Adrenal gland (tissue), 9 donors: ENCODE measurements at regions not wholly inside any gene's neighbourhood (a gene's known extent, or its start where the extent isn't known, plus 50 kb on each side); places are given as distances from the start of the nearest gene placed in this dataset.
A peak's percentile ranks its signal among the peaks of the same experiment; 100 is the strongest.

Experiments
- DNase-seq, 7 donors: peaks; one replicate each; pipeline ENCODE4 v3.0.0-alpha.2; 2019 to 2020
- H3K27ac ChIP-seq, 5 donors: fragments of 200-600 bp; sonication (generic) in 4 of 5; 1 replicate in 3 of 5; 2 replicates in 2 of 5; pipeline versions ENCODE4 v1.5.1 to v1.8.0; 2016 to 2020; ENCODE audit warnings: mild to moderate bottlenecking in 1 of 5
- H3K27me3 ChIP-seq: fragments of 200-600 bp; 2 replicates; pipeline ENCODE4 v1.8.0; 2021
- H3K36me3 ChIP-seq, 2 donors: fragments of 200-600 bp; replicated peaks in 1 of 2; 1 replicate in 1 of 2; 2 replicates in 1 of 2; pipeline versions ENCODE4 v1.5.1 to v1.8.0; 2018 to 2022
- H3K4me1 ChIP-seq, 2 donors: fragments of 200-600 bp; replicated peaks in 1 of 2; 1 replicate in 1 of 2; 2 replicates in 1 of 2; pipeline versions ENCODE4 v1.5.1 to v1.8.0; 2018 to 2021
- H3K4me3 ChIP-seq, 4 donors: fragments of 200-600 bp; sonication (generic) in 3 of 4; one replicate each; pipeline ENCODE4 v1.5.1; 2016 to 2018
- H3K9me3 ChIP-seq, 3 donors: fragments of 200-600 bp; sonication (generic) in 1 of 3; replicated peaks in 1 of 3; 1 replicate in 2 of 3; 2 replicates in 1 of 3; pipeline versions ENCODE4 v1.5.1 to v1.8.0; 2016 to 2021
- POLR2A ChIP-seq, 2 donors: fragments of 450-650 bp; IDR thresholded peaks; one replicate each; pipeline ENCODE4 v1.6.1; 2017; ENCODE audit warnings: antibody characterized with exemption in 2 of 2, mild to moderate bottlenecking in 2 of 2, moderate library complexity in 1 of 2
- whole genome bisulfite sequencing, 4 donors: extraction: QIAGEN DNeasy Blood & Tissue Kit in 2 of 4; methylation state at CpG; one replicate each; pipeline versions ENCODE4 v1.1.5 to v1.1.7; 2013 to 2017; 5-methylcytosine and 5-hydroxymethylcytosine counted together
- intact Hi-C, 2 donors: fragments of 100-400 bp; cut with DNase I; formaldehyde crosslinking; loops; one replicate each; pipeline versions ENCODE4 v1.14.1 to v1.15.0; 2022 to 2023
- TF ChIP-seq, protein P1 (sequence below), 6 experiments: fragments of 450-650 bp in 4 of 6; fragments of 200-600 bp in 2 of 6; sonication (generic) in 1 of 6; IDR thresholded peaks; 1 replicate in 5 of 6; 2 replicates in 1 of 6; pipeline versions ENCODE4 v1.5.1 to v1.8.0; 2016 to 2021; ENCODE audit warnings: antibody characterized with exemption in 6 of 6, mild to moderate bottlenecking in 2 of 6, moderate library complexity in 1 of 6
- donor health status: healthy with polysubstance abuse.
- donor health status: Bipolar disorder and iron deficiency.
- donor health status: DM: yes; HTN: yes; CAD: no.
- donor health status: DM: no; HTN: no; CAD: no.
- donor health status: DM: no; HTN: no; CAD: no.

DNA sequence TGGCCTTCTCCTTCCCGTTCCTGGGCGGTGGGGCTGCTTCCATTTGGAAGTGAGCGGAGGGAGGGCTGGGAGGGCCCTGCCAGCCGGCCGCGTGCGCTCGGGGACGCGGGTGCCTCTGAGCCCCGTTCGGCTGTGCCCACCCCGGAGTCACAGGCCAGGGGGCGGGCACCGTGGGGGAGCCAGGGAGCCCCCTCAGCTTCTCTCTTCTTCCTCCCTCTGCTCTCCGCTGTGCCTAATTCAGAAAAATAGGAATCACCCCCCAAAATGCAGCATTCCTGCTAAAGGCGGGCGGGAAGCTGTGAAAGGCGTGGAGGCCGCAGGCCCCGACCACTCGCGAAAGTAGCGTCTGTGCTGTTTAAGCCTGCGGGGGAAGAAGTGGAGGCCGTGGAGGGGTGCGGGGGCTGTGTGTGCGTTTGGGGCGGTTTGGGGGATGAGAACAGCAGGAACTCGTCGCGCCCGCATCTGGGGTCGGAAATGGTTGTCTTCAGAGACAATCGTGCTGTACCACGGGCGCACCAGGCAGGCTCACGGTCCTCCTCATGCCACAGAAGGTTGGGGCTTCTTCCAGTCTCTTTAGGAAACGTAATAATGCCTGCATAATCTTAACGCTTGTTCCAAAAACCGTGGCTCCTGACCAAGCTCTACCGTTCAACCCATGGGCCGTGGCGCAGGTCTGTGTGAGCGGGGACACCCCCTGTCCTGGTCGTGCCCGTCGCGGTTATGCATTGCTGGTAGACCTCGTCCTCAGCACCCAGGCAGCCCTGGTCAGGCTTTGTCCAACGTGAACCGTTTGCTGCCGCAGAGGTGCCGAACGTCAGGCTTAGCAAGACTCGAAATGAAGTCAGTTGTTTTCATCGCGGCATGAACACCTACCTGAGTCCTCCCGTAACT, 110.4 kb upstream of the SOX1 start:
- Histone ChIP-seq H3K9me3 (no peaks in the 10 kb centered on the region), H3K4me3 (no peak overlapping the region), H3K36me3 (no peaks in the 10 kb centered on the region), H3K27me3 (no peaks in the 10 kb centered on the region), H3K4me1 (no peaks in the 10 kb centered on the region), H3K27ac (no peak overlapping the region)
- DNase-seq = peak in 1 of 7 donors; percentile 34
- 85 to 91% (median 87%) methylated on average over 52 to 59 of the region's 59 CpGs for WGBS, 4 donors
- intact Hi-C loops = no loop called here
- TF ChIP-seq, protein P1, sequence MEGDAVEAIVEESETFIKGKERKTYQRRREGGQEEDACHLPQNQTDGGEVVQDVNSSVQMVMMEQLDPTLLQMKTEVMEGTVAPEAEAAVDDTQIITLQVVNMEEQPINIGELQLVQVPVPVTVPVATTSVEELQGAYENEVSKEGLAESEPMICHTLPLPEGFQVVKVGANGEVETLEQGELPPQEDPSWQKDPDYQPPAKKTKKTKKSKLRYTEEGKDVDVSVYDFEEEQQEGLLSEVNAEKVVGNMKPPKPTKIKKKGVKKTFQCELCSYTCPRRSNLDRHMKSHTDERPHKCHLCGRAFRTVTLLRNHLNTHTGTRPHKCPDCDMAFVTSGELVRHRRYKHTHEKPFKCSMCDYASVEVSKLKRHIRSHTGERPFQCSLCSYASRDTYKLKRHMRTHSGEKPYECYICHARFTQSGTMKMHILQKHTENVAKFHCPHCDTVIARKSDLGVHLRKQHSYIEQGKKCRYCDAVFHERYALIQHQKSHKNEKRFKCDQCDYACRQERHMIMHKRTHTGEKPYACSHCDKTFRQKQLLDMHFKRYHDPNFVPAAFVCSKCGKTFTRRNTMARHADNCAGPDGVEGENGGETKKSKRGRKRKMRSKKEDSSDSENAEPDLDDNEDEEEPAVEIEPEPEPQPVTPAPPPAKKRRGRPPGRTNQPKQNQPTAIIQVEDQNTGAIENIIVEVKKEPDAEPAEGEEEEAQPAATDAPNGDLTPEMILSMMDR (IDR thresholded peaks at IDR 0.05) = no peak
- no peak for TF ChIP-seq POLR2A (IDR thresholded peaks at IDR 0.05)

DNA sequence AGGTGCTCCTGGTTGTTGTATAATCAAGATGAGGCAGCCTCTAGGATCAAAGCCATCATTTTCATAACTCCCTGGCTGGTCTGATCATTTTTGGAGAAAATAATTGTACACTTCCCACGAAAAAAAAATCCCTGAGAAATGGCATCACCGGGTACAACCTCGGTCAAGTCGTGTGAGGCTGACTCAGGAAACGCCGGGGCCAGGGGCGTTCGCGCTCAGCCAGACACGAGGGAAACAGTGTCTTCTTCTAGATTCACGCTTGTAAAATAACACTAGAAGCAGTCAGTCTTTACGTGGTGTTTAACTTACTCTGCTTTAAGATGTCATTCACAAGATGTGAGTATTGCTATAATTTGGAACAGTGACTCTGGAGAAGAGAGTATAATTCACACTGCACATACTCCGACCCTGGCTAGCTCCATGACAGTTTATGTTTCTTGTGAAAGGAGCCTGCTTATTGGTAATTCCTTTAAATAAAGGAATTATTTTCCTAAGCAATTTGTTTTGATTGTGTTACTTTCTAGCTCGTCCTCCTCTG, 109.0 kb upstream of the SOX1 start:
- Histone ChIP-seq H3K27me3 (no peaks in the 10 kb centered on the region), H3K9me3 (no peaks in the 10 kb centered on the region), H3K36me3 (no peaks in the 10 kb centered on the region), H3K4me1 (no peaks in the 10 kb centered on the region), H3K4me3 (no peak overlapping the region), H3K27ac (no peak overlapping the region)
- TF ChIP-seq, protein P1 (IDR thresholded peaks at IDR 0.05) = no peak
- TF ChIP-seq POLR2A (IDR thresholded peaks at IDR 0.05) = no peak
- intact Hi-C loops = no loop called here
- no peak for DNase-seq
- 64 to 68% (median 66%) methylated on average over 14 of the region's 14 CpGs for WGBS, 4 donors

DNA sequence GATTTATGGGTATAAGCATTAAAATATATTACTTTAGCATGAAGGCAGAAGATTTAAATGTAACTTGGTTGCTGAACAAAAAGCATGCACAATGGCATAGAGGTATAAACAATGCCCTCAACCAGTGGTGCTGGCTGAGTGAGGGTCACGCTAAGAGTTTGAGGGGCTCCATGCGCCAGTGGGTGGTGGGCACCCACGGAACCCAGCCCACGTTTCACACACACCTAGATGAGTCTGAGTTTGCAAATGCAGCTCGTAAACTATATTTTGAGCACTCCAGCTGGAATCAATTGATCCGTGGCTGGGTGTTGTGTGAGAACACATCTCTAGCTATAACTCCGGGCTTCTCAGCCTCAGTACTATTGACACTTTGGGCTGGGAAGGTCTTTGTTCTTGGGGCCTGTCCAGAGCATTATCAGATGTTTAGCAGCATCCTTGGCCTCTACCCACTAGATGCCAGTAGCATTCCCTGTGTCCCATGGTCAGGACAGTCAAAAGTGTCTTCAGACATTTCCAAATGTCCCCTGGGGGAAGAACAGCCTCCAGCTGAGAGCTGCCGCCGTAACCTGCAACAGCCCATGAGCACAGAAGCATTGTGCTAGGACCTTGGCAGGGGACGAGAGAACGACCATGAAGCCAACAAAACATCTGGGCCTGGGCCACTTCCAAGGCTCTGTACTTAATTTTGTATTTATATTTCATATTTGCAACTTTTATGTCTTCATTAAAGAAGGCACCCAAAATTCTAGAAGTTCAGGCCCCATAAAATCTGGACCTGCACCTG, 108.1 kb upstream of the SOX1 start:
- Histone ChIP-seq H3K27ac (no peak overlapping the region), H3K4me1 (no peaks in the 10 kb centered on the region), H3K4me3 (no peak overlapping the region), H3K36me3 (no peaks in the 10 kb centered on the region), H3K9me3 (no peaks in the 10 kb centered on the region), H3K27me3 (no peaks in the 10 kb centered on the region)
- TF ChIP-seq, protein P1 (IDR thresholded peaks at IDR 0.05) = no peak
- TF ChIP-seq POLR2A (IDR thresholded peaks at IDR 0.05) = no peak
- WGBS, 4 donors = 60 to 74% (median 70%) methylated on average over 11 of the region's 11 CpGs
- intact Hi-C loops = no loop called here
- no peak for DNase-seq

DNA sequence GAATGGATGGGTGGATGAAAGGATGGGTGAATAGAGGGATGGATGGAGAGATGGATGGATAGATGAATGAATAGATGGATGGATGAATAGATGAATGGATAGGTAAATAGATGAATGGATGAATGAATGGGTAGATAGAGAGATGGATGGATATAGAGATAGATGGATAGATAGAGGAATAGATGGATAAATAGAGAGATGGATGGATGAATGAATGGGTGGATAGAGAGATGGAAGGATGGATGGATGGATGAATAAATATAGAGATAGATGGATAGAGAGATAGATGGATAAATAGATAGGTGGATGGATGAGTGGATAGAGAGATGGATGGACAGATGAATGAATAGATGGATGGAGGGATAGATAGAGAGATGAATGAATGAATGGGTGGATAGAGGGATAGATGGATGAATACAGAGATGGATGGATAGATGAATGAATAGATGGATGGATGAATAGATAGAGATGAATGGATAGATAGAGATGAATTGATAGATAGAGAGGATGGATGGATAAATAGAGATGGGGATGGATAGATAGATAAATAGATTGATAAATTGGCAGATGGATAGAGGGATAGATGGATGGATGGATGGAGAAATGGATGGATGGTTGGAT, 106.7 kb upstream of the SOX1 start:
- H3K4me3 ChIP-seq = no peak overlapping the region
- H3K27ac ChIP-seq = no peak overlapping the region
- H3K36me3 ChIP-seq = no peaks in the 10 kb centered on the region
- TF ChIP-seq POLR2A (IDR thresholded peaks at IDR 0.05) = no peak
- TF ChIP-seq, protein P1 (IDR thresholded peaks at IDR 0.05) = no peak
- DNase-seq = no peak
- H3K27me3 ChIP-seq = no peaks in the 10 kb centered on the region
- H3K4me1 ChIP-seq = no peaks in the 10 kb centered on the region
- intact Hi-C loops = no loop called here
- no peaks in the 10 kb centered on the region for H3K9me3 ChIP-seq
